Loucy (cell line): ENCODE measurements at regions not wholly inside any gene's neighbourhood (a gene's known extent, or its start where the extent isn't known, plus 50 kb on each side); places are given as distances from the start of the nearest gene placed in this dataset.
A peak's percentile ranks its signal among the peaks of the same experiment; 100 is the strongest.

Experiments used
- H2AFZ ChIP-seq: fragments of 200-600 bp; sonication (generic); 2 replicates; pipeline ENCODE4 v1.6.0; 2016; ENCODE audit warnings: antibody characterized with exemption, mild to moderate bottlenecking, low read length, moderate library complexity
- H3F3A ChIP-seq: fragments of 200-600 bp; 2 replicates; pipeline ENCODE4 v1.6.0; 2016; ENCODE audit warnings: antibody characterized with exemption, low read depth, mild to moderate bottlenecking
- H3K27me3 ChIP-seq: fragments of 200-600 bp; sonication (generic); 2 replicates; pipeline ENCODE4 v1.6.1; 2014; ENCODE audit warnings: low read length, mild to moderate bottlenecking; ENCODE audit not compliant: insufficient read depth, poor library complexity, severe bottlenecking
- H3K36me3 ChIP-seq: fragments of 200-600 bp; sonication (generic); 2 replicates; pipeline ENCODE4 v1.6.1; 2016; ENCODE audit warnings: low read length; ENCODE audit not compliant: insufficient read depth
- H3K4me1 ChIP-seq: fragments of 200-600 bp; sonication (generic); 2 replicates; pipeline ENCODE4 v1.5.1; 2014; ENCODE audit warnings: low read length, mild to moderate bottlenecking; ENCODE audit not compliant: insufficient read depth, poor library complexity, severe bottlenecking
- H3K4me2 ChIP-seq: fragments of 200-600 bp; sonication (generic); 2 replicates; pipeline ENCODE4 v1.6.0; 2014; ENCODE audit warnings: antibody characterized with exemption, low read length, low read depth, mild to moderate bottlenecking; ENCODE audit not compliant: poor library complexity, severe bottlenecking
- H3K4me3 ChIP-seq: fragments of 200-600 bp; sonication (generic); 2 replicates; pipeline ENCODE4 v1.5.1; 2014; ENCODE audit warnings: low read length, mild to moderate bottlenecking, mixed read lengths; ENCODE audit not compliant: poor library complexity, severe bottlenecking
- H3K79me2 ChIP-seq: fragments of 200-600 bp; sonication (generic); 2 replicates; pipeline ENCODE4 v1.6.1; 2014; ENCODE audit warnings: low read length; ENCODE audit not compliant: insufficient read depth
- H3K9ac ChIP-seq: fragments of 200-600 bp; sonication (generic); 2 replicates; pipeline ENCODE4 v1.6.0; 2014; ENCODE audit warnings: mild to moderate bottlenecking, low read depth, low read length, moderate library complexity; ENCODE audit not compliant: poor library complexity, severe bottlenecking
- H3K9me2 ChIP-seq: fragments of 200-600 bp; sonication (generic); replicated peaks from 2 replicates; pipeline ENCODE4 v1.6.1; 2016; ENCODE audit warnings: low read depth, low read length, mixed read lengths
- H3K9me3 ChIP-seq: fragments of 200-600 bp; sonication (generic); 2 replicates; pipeline ENCODE4 v1.6.1; 2014; ENCODE audit warnings: mild to moderate bottlenecking, antibody characterized with exemption, low read length, low read depth; ENCODE audit not compliant: insufficient read depth
- H4K20me1 ChIP-seq: fragments of 200-600 bp; sonication (generic); 2 replicates; pipeline ENCODE4 v1.6.0; 2014; ENCODE audit warnings: antibody characterized with exemption, low read length, mild to moderate bottlenecking; ENCODE audit not compliant: insufficient read depth, poor library complexity, severe bottlenecking
- CTCF ChIP-seq: fragments of 200-600 bp; sonication (generic); conservative IDR thresholded peaks from 2 replicates; pipeline ENCODE4 v1.5.1; 2014; ENCODE audit warnings: mild to moderate bottlenecking, antibody characterized with exemption, low read length
- EZH2phosphoT487 ChIP-seq: fragments of 200-600 bp; IDR thresholded peaks from 2 replicates; pipeline ENCODE4 v1.6.1; 2018; ENCODE audit warnings: antibody characterized with exemption, mild to moderate bottlenecking, moderate library complexity, borderline replicate concordance

- Histone ChIP-seq H2AFZ (no peak overlapping the region), H3K36me3 (no peaks in the 10 kb centered on the region), H3K4me3 (no peak overlapping the region), H3K9ac (no peak overlapping the region), H3K4me1 (peaks cover 11% of the 10 kb centered on the region), H3K27me3 (peaks cover 81% of the 10 kb centered on the region), H3K79me2 (no peaks in the 10 kb centered on the region), H3F3A (no peaks in the 10 kb centered on the region), H3K4me2 (peak overlapping the region; percentile 28), H4K20me1 (no peaks in the 10 kb centered on the region), H3K9me2 (no peaks in the 10 kb centered on the region), H3K9me3 (no peaks in the 10 kb centered on the region)
- TF ChIP-seq EZH2phosphoT487 (peak; percentile 68; the same call in 1 of the 2 replicates), CTCF (no peak)
Measured at GRCh38 chr2:226673314-226673723, 126.3 kb downstream of the IRS1 start.

- no peak for TF ChIP-seq CTCF
- TF ChIP-seq EZH2phosphoT487, result no peak
- Histone ChIP-seq H2AFZ (no peak overlapping the region), H3K36me3 (no peaks in the 10 kb centered on the region), H3K9ac (no peak overlapping the region), H4K20me1 (no peaks in the 10 kb centered on the region), H3K27me3 (peaks cover 91% of the 10 kb centered on the region), H3K79me2 (no peaks in the 10 kb centered on the region), H3K4me3 (no peak overlapping the region), H3K4me1 (peaks cover 11% of the 10 kb centered on the region), H3K4me2 (no peak overlapping the region), H3K9me2 (no peaks in the 10 kb centered on the region), H3F3A (no peaks in the 10 kb centered on the region), H3K9me3 (no peaks in the 10 kb centered on the region)
Measured at GRCh38 chr2:226671141-226671676, 128.4 kb downstream of the IRS1 start.

GRCh38 chr2:226669905-226670304 lies 129.7 kb downstream of the IRS1 start:
- Histone ChIP-seq H3K4me1 (peaks cover 11% of the 10 kb centered on the region), H3K4me2 (no peak overlapping the region), H4K20me1 (no peaks in the 10 kb centered on the region), H3K4me3 (no peak overlapping the region), H3K27me3 (peaks cover 92% of the 10 kb centered on the region), H3K36me3 (no peaks in the 10 kb centered on the region), H3K9me3 (no peaks in the 10 kb centered on the region), H3K79me2 (no peaks in the 10 kb centered on the region), H3K9ac (no peak overlapping the region), H3F3A (no peaks in the 10 kb centered on the region), H3K9me2 (no peaks in the 10 kb centered on the region), H2AFZ (no peak overlapping the region)
- TF ChIP-seq EZH2phosphoT487 (no peak), CTCF (no peak)
